GM18505 (cell line): ENCODE measurements at regions not wholly inside any gene's neighbourhood (a gene's known extent, or its start where the extent isn't known, plus 50 kb on each side); places are given as distances from the start of the nearest gene placed in this dataset.

ENCODE experiments used
- ATAC-seq: cut with Tn5 transposase; IDR thresholded peaks from one replicate; pipeline ENCODE4 v1.9.1; 2021; ENCODE audit not compliant: unreplicated experiment
- POLR2A ChIP-seq: IDR thresholded peaks from 4 replicates; pipeline ENCODE4 v1.6.1; 2011; ENCODE audit warnings: borderline replicate concordance; ENCODE audit not compliant: insufficient read depth, insufficient read length; ENCODE audit errors: extremely low read depth

DNA sequence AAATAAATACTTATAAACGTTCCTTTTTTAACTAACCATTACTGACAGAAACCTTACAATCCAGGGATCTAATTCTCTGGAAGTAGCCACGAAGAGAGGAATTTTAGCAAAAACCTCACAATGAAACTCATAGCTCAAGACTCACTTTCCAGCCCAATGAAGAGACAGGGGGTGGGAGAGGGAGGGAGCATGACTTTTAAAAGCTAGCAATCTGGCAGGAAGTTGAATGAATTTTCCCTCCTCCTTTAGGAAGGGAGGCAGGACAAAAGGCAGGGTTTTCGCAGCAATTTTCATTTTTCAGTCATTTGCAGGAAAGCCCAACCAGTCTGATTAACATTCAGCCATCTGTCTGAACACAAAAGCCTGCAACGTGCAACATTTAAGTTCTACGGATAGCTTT is 381.5 kb upstream of the PSMD7 start:
- ATAC-seq = no peak
- no peak for TF ChIP-seq POLR2A

DNA sequence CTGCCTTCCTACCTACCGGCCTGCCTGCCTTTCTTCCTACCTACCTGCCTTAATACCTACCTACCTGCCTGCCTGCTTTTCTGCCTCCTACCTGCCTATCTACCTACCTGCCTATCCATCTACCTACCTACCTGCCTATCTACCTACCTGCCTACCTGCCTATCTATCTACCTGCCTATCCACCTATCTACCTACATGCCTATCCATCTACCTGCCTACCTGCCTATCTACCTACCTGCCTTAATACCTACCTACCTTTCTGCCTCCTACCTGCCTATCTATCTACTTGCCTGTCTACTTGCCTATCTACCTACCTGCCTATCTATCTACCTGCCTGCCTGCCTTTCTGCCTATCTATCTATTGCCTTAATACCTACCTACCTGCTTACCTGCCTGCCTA is 383.8 kb upstream of the PSMD7 start:
- TF ChIP-seq POLR2A = no peak
- no peak for ATAC-seq

DNA sequence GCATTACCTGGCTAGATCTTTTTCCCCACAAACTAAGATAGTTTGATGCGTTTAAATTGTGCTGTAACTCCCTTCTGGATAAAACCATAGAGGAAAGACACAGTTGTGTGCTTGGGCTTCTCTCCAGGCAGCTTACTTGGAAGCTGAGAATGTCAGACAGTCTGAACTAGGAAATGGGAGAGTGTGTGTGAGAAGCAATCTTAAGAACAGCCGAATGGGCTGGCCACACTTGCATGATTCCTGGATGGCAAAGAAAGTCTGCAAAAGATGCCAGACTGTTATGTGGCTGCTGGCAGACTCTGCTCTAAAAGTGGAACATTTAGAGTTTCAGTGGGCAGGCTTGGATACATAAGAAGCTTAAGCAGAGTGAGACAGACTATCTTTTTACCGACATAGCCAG is 384.3 kb upstream of the PSMD7 start:
- ATAC-seq = no peak

DNA sequence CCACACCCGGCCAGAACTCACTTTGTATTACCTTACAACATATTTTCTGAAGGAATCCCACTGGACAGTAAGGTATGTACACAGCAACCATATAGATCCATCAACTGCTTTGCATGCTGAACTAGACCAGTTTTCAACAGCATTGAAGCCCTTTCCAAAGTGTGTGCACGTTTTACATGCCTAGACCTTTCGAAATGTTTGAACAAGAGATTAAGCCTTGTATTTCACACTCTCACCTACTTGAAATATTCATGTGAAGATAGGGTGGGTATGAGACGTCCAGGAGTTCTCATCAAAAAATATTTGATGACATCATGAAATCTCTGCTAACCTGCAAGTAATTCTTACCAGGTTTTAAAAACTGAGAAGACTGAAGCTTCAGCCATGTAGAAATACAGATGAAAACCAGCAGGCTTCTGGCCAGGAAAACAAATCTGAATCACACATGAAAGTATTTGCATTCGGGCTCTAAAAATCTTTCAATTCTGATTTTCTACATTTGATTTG is 387.0 kb upstream of the PSMD7 start:
- ATAC-seq = no peak
- no peak for TF ChIP-seq POLR2A

More for the DNA sequence above, 384.3 kb upstream of the PSMD7 start:
- TF ChIP-seq POLR2A = no peak

DNA sequence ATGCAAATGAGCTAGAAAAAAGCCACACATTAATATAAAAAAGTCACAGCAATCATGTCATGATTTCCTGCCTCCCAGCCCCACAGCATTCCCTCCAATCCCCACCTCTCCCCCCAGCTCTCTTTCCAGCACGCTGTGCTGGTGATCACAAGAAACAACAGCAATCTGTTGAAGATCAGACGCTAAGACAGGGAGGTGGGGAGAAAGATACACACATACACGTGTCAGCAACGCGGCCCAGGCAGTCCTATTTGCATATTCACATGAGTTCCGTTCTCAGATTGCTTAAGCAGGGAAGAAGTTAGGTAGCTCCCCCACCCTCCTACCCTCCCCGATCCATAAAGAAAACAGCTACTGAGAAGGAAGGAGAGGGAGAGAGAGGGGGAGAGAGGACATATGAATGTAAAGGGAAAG is 405.5 kb upstream of the PSMD7 start:
- ATAC-seq = no peak
- TF ChIP-seq POLR2A = no peak

DNA sequence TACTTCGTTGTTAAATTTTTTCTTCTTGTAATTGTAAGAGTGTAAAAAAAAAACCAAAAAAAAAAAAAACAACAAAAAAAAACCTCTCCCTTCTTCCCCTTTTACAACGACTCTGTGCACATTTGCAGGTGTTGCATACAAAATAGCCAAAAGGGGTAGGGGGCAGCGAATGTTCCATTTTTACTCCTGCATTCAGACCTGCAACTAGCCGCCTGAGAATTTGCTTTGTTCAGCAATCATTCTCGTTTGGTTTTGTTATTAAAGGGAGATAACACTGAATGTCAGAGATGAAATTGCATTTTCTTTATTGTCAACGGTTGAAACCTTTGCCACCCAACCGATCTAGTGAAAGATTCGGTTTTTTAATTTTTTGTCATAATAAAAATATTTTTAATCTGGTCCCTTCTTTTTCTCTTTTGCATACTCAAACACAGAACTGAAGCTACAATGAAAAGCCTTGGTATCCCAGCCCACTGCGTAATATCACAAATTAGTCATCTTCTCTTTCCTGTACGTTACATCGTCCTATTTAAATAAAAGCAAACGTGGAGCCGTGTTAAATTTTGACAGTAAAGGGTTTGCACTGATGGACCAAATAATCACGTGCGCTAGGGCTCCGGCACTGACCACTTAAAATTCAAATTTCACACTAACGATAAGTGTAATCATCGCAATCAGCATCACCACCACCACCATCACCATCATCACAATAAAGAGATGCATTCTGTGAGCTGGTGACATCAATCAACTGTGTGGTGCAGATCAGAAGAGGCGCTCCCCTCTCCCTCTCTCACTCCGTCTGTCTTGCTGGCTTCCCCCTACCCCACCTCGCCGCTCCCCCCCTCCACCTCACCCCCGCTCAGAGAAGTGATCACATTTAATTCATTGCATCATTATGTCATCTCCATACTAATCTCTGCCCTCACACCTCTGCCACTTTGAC is 406.2 kb upstream of the PSMD7 start:
- no peak for TF ChIP-seq POLR2A
- no peak for ATAC-seq

DNA sequence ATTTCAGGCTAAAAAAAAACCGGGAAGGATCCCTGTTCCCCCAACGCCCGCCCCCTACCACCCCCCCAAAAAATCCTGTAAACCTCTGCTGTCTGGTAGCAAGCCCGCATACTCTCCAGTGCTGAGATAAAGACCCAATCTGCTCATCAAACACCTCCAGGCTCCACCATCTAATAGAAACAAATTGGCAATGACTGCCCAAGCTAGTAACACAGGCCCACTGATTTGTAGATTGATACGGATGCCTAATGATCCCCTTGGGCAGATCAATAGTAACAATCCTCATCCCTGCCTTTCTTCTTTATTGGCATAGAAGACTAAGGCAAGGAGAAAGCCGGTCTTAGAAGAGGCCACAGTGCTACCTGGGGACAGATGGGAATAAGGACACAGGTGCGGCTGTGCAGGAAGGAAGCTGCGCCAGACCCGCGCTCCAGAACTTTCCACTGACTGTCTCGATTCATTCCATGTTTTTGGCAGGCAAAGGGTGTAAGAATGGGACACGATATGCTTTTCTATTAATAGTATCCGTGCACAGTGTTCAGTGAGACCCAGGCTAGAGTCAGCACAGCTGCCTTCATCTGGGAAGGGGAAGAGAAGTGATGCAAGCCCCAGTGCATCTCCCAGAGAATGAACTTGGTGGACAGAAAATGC is 407.6 kb upstream of the PSMD7 start:
- ATAC-seq = no peak
- TF ChIP-seq POLR2A = no peak

DNA sequence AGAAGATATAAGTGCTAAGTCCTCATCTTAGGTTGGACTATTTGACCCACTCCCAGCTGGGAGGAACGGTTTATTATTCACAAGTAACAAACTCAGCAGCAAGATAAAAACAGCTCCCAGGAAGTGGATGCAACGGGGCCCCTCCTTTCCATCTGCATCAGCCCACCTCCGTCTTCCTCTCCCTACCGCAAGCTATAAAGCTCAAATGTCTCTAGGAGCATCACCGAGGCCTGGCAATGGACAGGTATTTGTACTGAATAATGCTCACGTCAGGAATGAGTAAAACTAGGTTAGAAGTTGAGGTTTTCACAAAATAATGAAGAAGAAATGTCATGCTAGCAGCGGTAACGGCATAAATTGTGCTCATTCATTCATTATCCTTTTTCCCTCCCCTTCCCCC is 408.7 kb upstream of the PSMD7 start:
- no peak for TF ChIP-seq POLR2A
- ATAC-seq = no peak

DNA sequence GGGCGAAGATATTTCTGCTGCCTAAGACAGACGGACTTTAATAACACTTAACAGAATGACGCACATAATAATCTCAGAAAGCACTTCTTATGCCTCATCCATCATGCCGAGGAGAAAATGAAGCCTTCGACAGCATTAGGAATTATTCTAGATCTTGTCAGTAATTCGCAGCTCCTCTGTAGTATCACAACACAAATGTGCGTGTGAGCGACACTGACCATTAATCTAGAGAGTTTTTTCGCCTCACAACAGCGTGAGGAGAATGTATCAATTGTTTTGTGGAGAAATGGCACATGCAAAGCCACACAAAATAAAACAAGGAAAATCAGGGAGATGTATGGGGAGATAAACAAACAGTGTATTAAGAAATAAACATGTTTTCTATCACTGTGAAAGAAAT is 410.2 kb upstream of the PSMD7 start:
- ATAC-seq = no peak
- no peak for TF ChIP-seq POLR2A

DNA sequence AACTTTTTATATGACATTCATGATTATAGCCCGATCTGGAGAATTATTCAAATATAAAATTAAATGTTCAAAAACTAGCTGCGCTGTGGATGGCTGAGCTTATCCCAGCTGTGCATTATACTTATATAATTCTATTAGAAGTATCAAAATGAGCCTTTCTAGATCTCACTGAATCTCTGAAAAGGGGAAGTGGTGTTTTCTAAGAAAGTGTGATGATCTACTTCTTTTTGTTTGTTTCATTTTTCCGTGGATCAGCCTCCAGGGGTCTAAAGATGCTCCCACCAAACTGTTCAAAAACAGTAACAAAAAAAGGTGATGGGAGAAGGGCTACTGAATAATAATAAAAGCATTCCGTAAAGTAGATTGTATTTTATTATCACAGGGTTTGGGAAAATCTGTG is 411.3 kb upstream of the PSMD7 start:
- ATAC-seq = no peak
- no peak for TF ChIP-seq POLR2A

DNA sequence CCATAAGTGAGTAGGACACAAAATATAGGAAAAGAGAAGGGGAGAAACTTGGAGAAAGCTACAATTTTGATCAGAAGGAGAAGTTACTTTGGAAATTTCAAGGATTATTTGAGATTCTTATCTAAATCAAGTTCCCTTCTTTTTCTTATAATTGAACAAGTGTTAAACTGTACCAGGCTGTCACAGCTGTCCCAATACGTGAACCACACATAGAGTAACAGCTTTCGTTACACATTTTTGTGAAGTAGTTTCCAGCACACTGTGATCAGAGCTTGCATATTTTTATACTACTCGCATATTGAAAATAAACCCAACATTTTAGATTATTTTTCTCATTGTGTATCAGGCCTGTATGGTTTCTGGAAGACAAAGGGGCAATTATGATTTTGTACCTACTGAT is 412.8 kb upstream of the PSMD7 start:
- no peak for TF ChIP-seq POLR2A
- ATAC-seq = no peak

DNA sequence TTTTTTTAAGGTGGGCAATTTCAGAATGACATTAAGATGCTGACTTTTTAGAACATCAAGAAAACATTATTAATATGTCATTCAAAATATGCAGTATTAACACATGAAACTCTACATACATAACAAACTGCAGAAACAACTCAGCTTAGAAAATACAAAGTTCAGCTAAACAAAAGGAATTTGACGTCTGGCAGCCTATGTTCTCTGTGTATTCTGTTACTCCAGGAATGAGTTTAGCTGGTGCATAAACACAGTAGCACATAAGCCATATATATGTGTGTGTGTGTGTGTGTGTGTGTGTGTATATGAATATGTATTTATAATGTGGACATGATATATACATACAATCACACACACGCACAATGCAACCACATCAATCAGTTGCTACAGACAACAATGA is 413.5 kb upstream of the PSMD7 start:
- no peak for TF ChIP-seq POLR2A
- ATAC-seq = no peak

DNA sequence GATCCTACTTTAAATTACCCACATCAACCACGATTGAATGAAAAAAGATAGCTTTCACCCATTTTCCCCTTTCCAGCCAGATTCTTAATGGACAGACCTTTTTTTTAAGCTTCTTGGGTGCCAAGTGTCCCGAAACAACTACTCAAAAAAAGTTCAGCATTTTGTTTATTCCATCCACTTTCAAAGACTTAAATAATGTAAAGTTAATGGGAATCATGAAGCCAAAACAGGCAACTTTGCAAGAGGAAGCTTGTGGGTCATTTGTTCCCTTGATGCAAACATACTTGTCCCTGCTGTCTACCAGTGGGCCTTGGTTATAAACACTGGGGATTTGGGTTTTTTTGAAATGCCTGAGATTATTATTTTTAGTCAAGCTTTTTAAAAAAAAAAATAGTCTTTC is 414.0 kb upstream of the PSMD7 start:
- TF ChIP-seq POLR2A = no peak
- no peak for ATAC-seq

DNA sequence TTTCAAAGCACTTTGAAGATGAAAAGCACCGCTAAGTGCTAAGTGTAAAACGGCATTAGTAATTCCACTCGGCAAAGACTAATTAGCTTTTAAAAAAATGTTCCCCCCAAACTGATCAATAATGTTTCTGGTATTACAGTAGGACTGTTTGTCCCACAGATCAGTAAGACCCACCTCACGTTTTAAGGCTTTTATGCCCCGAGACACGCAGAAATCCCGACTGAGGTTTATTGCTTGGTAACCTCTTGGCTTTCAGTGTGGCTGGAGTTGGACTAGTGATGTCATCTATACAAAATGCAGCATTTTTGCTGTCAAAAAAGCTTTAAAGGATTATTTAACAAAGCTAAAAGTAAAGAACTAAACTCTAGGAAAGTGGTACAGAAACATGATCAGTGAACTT is 414.6 kb upstream of the PSMD7 start:
- ATAC-seq = no peak
- TF ChIP-seq POLR2A = no peak
